H9 (cell line): ENCODE measurements at regions not wholly inside any gene's neighbourhood (a gene's known extent, or its start where the extent isn't known, plus 50 kb on each side); places are given as distances from the start of the nearest gene placed in this dataset.

Source experiments
- DNase-seq: peaks from one replicate; pipeline ENCODE4 v3.0.0-alpha.2; 2017
- H2AFZ ChIP-seq: one replicate; pipeline ENCODE4 v1.6.1; 2013; ENCODE audit warnings: mild to moderate bottlenecking, low read length, control low read depth, moderate library complexity
- H2AK5ac ChIP-seq: 2 replicates; pipeline ENCODE4 v1.6.1; 2013; ENCODE audit warnings: low read length, control low read depth, mixed read lengths; ENCODE audit not compliant: insufficient read length
- H2BK120ac ChIP-seq: one replicate; pipeline ENCODE4 v1.6.1; 2013; ENCODE audit warnings: low read depth, mild to moderate bottlenecking, low read length, control low read depth, inconsistent platforms; ENCODE audit not compliant: poor library complexity, severe bottlenecking
- H2BK12ac ChIP-seq: 2 replicates; pipeline ENCODE4 v1.6.1; 2013; ENCODE audit warnings: low read length, control low read depth, mixed read lengths, low read depth; ENCODE audit not compliant: insufficient read length
- H2BK15ac ChIP-seq: 2 replicates; pipeline ENCODE4 v1.6.1; 2013; ENCODE audit warnings: low read depth, low read length, control low read depth
- H2BK20ac ChIP-seq: one replicate; pipeline ENCODE4 v1.6.1; 2013; ENCODE audit warnings: low read depth, mild to moderate bottlenecking, low read length, control low read depth, inconsistent platforms; ENCODE audit not compliant: poor library complexity, severe bottlenecking
- H2BK5ac ChIP-seq: 2 replicates; pipeline ENCODE4 v1.6.1; 2013; ENCODE audit warnings: low read length, control low read depth, mixed read lengths; ENCODE audit not compliant: insufficient read length
- H3K14ac ChIP-seq: 2 replicates; pipeline ENCODE4 v1.6.1; 2013; ENCODE audit warnings: low read length, control low read depth; ENCODE audit not compliant: insufficient read depth
- H3K18ac ChIP-seq: 2 replicates; pipeline ENCODE4 v1.6.1; 2013; ENCODE audit warnings: low read depth, mild to moderate bottlenecking, mixed read lengths, low read length, control low read depth; ENCODE audit not compliant: insufficient read length
- H3K23ac ChIP-seq: 2 replicates; pipeline ENCODE4 v1.6.1; 2013; ENCODE audit warnings: low read length, control low read depth, mixed read lengths, low read depth; ENCODE audit not compliant: insufficient read length
- H3K23me2 ChIP-seq: 2 replicates; pipeline ENCODE4 v1.6.1; 2013; ENCODE audit warnings: low read depth, mild to moderate bottlenecking, mixed read lengths, low read length, control low read depth; ENCODE audit not compliant: insufficient read length, poor library complexity, severe bottlenecking
- H3K27ac ChIP-seq: 2 replicates; pipeline ENCODE4 v1.5.1; 2013; ENCODE audit warnings: low read length, control low read depth, mixed read lengths, low read depth; ENCODE audit not compliant: insufficient read length
- H3K27me3 ChIP-seq: 2 replicates; pipeline ENCODE4 v1.6.1; 2013; ENCODE audit warnings: low read length, control low read depth, inconsistent platforms; ENCODE audit not compliant: insufficient read depth
- H3K4ac ChIP-seq: 2 replicates; pipeline ENCODE4 v1.6.1; 2013; ENCODE audit warnings: low read depth, mild to moderate bottlenecking, control low read depth, inconsistent platforms, low read length, moderate library complexity
- H3K4me1 ChIP-seq: 2 replicates; pipeline ENCODE4 v1.6.1; 2013; ENCODE audit warnings: low read length, control low read depth, inconsistent platforms; ENCODE audit not compliant: insufficient read depth
- H3K4me2 ChIP-seq: 2 replicates; pipeline ENCODE4 v1.6.1; 2013; ENCODE audit warnings: low read length, control low read depth, mixed read lengths; ENCODE audit not compliant: insufficient read length, insufficient read depth
- H3K56ac ChIP-seq: 2 replicates; pipeline ENCODE4 v1.6.1; 2013; ENCODE audit warnings: low read depth, mild to moderate bottlenecking, mixed read lengths, low read length, control low read depth; ENCODE audit not compliant: insufficient read length
- H3K79me1 ChIP-seq: 2 replicates; pipeline ENCODE4 v1.6.1; 2013; ENCODE audit warnings: low read depth, mild to moderate bottlenecking, moderate library complexity, low read length, control low read depth, inconsistent platforms; ENCODE audit not compliant: insufficient read depth, poor library complexity, severe bottlenecking
- H3K79me2 ChIP-seq: 2 replicates; pipeline ENCODE4 v1.6.1; 2013; ENCODE audit warnings: low read length, control low read depth, inconsistent platforms; ENCODE audit not compliant: insufficient read depth
- H3K9ac ChIP-seq: 2 replicates; pipeline ENCODE4 v1.6.1; 2013; ENCODE audit warnings: low read length, control low read depth, mixed read lengths; ENCODE audit not compliant: insufficient read length; ENCODE audit errors: extremely low read depth
- H3K9me3 ChIP-seq: one replicate; pipeline ENCODE4 v1.6.1; 2013; ENCODE audit warnings: low read depth, low read length, inconsistent platforms; ENCODE audit not compliant: control insufficient read depth
- H3T11ph ChIP-seq: one replicate; pipeline ENCODE4 v1.6.1; 2013; ENCODE audit warnings: mild to moderate bottlenecking, low read length, control low read depth, inconsistent platforms
- H4K20me1 ChIP-seq: one replicate; pipeline ENCODE4 v1.6.1; 2013; ENCODE audit not compliant: control insufficient read depth, insufficient read length, insufficient read depth
- H4K5ac ChIP-seq: 2 replicates; pipeline ENCODE4 v1.6.1; 2013; ENCODE audit warnings: low read depth, mild to moderate bottlenecking, mixed read lengths, low read length, control low read depth; ENCODE audit not compliant: insufficient read length
- H4K8ac ChIP-seq: replicated peaks from 2 replicates; pipeline ENCODE4 v1.6.1; 2013; ENCODE audit warnings: low read length, control low read depth, mixed read lengths, low read depth; ENCODE audit not compliant: insufficient read length
- H4K91ac ChIP-seq: 2 replicates; pipeline ENCODE4 v1.6.1; 2013; ENCODE audit warnings: low read depth, mild to moderate bottlenecking, moderate library complexity, mixed read lengths, low read length, control low read depth; ENCODE audit not compliant: insufficient read length
- H3K27ac Mint-ChIP-seq, 3 experiments: 2 replicates in 2 of 3; 3 replicates in 1 of 3; pipeline ENCODE4 v1.8.0; 2020 to 2021; ENCODE audit warnings: mixed read lengths in 3 of 3, mild to moderate bottlenecking in 1 of 3, moderate library complexity in 1 of 3
- H3K27me3 Mint-ChIP-seq: 2 replicates; pipeline ENCODE4 v1.8.0; 2021; ENCODE audit warnings: low read depth, mild to moderate bottlenecking, moderate library complexity, mixed read lengths
- H3K36me3 Mint-ChIP-seq, 3 experiments: 2 replicates in 2 of 3; 3 replicates in 1 of 3; pipeline ENCODE4 v1.8.0; 2020 to 2021; ENCODE audit warnings: low read depth in 3 of 3, mixed read lengths in 3 of 3; ENCODE audit not compliant: insufficient read depth in 1 of 3
- H3K4me1 Mint-ChIP-seq, 2 experiments: 2 replicates each; pipeline ENCODE4 v1.8.0; 2020; ENCODE audit warnings: mixed read lengths in 2 of 2
- H3K4me3 Mint-ChIP-seq, 2 experiments: 2 replicates in 1 of 2; 3 replicates in 1 of 2; pipeline ENCODE4 v1.8.0; 2020 to 2021; ENCODE audit warnings: mild to moderate bottlenecking in 2 of 2, mixed read lengths in 2 of 2, moderate library complexity in 1 of 2
- H3K9me3 Mint-ChIP-seq, 2 experiments: 2 replicates in 1 of 2; 3 replicates in 1 of 2; pipeline ENCODE4 v1.8.0; 2020; ENCODE audit warnings: mild to moderate bottlenecking in 2 of 2, mixed read lengths in 2 of 2, moderate library complexity in 1 of 2
- WGBS: extraction: QIAGEN DNeasy Blood & Tissue Kit; methylation state at CpG from one replicate; pipeline ENCODE4 v1.1.7; 2013; ENCODE audit warnings: missing lambda C conversion rate, low lambda C conversion rate, mixed read lengths; ENCODE audit not compliant: insufficient read length; ENCODE audit errors: extremely low coverage; 5-methylcytosine and 5-hydroxymethylcytosine counted together
- TF ChIP-seq, protein P1 (sequence below): fragments of 200-600 bp; sonication (generic); conservative IDR thresholded peaks from 3 replicates; pipeline ENCODE4 v1.8.0; 2021; ENCODE audit warnings: antibody characterized with exemption, mild to moderate bottlenecking

DNA sequence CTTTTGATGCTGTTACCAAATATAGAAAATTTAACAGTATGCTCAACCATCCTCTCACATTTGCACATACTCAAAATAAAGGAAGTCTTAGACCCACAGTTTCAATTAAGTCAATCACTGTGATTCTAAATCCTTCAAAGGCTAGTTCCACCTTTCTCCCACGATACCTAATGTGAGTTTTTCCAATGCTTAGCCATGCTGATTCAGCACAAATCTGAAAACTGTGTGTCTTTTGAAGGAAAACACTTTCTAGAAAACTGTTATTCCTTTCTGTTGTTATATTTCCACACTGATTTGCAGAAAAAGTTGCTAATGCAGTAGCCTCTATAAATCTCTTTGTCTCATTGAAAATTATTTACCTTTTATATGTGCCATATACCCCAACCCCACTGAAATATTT is 645.7 kb downstream of the PRR16 start:
- Histone ChIP-seq H4K91ac (no peak overlapping the region), H2BK15ac (no peak overlapping the region), H4K20me1 (no peaks in the 10 kb centered on the region), H3K27ac (no peak overlapping the region), H4K8ac (no peak overlapping the region), H3K4me2 (no peak overlapping the region), H3K27me3 (no peaks in the 10 kb centered on the region), H3K79me2 (no peaks in the 10 kb centered on the region), H3K23ac (no peak overlapping the region), H2BK120ac (no peak overlapping the region), H3K18ac (no peak overlapping the region), H2AFZ (no peak overlapping the region), H3T11ph (no peak overlapping the region), H3K56ac (no peak overlapping the region), H3K14ac (no peak overlapping the region), H2BK12ac (no peak overlapping the region), H3K79me1 (no peaks in the 10 kb centered on the region), H2BK5ac (no peak overlapping the region), H3K4ac (no peak overlapping the region), H4K5ac (no peak overlapping the region), H3K9me3 (no peaks in the 10 kb centered on the region), H3K4me1 (no peaks in the 10 kb centered on the region), H2BK20ac (no peak overlapping the region), H3K23me2 (no peaks in the 10 kb centered on the region), H3K9ac (no peak overlapping the region), H2AK5ac (no peak overlapping the region)
- Mint-ChIP-seq H3K27me3 (peaks cover 2% of the 10 kb centered on the region; the same call in 1 of the 2 replicates), H3K9me3 (peaks cover 0 to 11% of the 10 kb centered on the region in 2 experiments; a peak in 4 of 5 replicates), H3K27ac (no peak overlapping the region), H3K36me3 (no peaks in the 10 kb centered on the region; a peak in 1 of 7 replicates), H3K4me1 (peaks cover 2 to 3% of the 10 kb centered on the region in 2 experiments; a peak in 1 of 4 replicates), H3K4me3 (no peak overlapping the region)
- TF ChIP-seq, protein P1, sequence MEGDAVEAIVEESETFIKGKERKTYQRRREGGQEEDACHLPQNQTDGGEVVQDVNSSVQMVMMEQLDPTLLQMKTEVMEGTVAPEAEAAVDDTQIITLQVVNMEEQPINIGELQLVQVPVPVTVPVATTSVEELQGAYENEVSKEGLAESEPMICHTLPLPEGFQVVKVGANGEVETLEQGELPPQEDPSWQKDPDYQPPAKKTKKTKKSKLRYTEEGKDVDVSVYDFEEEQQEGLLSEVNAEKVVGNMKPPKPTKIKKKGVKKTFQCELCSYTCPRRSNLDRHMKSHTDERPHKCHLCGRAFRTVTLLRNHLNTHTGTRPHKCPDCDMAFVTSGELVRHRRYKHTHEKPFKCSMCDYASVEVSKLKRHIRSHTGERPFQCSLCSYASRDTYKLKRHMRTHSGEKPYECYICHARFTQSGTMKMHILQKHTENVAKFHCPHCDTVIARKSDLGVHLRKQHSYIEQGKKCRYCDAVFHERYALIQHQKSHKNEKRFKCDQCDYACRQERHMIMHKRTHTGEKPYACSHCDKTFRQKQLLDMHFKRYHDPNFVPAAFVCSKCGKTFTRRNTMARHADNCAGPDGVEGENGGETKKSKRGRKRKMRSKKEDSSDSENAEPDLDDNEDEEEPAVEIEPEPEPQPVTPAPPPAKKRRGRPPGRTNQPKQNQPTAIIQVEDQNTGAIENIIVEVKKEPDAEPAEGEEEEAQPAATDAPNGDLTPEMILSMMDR, result no peak
- no CpG with 5 or more reads among the region's 1 CpG for WGBS
- DNase-seq, result no peak
